ENCODE measurements at regions not wholly inside any gene's neighbourhood (a gene's known extent, or its start where the extent isn't known, plus 50 kb on each side); places are given as distances from the start of the nearest gene placed in this dataset.
A peak's percentile ranks its signal among the peaks of the same experiment; 100 is the strongest.
"Not testable (repeated sequence)": the region's sequence is repeated elsewhere in the genome, so short reads cannot be mapped to it uniquely, and the experiment has no call there.

DNA sequence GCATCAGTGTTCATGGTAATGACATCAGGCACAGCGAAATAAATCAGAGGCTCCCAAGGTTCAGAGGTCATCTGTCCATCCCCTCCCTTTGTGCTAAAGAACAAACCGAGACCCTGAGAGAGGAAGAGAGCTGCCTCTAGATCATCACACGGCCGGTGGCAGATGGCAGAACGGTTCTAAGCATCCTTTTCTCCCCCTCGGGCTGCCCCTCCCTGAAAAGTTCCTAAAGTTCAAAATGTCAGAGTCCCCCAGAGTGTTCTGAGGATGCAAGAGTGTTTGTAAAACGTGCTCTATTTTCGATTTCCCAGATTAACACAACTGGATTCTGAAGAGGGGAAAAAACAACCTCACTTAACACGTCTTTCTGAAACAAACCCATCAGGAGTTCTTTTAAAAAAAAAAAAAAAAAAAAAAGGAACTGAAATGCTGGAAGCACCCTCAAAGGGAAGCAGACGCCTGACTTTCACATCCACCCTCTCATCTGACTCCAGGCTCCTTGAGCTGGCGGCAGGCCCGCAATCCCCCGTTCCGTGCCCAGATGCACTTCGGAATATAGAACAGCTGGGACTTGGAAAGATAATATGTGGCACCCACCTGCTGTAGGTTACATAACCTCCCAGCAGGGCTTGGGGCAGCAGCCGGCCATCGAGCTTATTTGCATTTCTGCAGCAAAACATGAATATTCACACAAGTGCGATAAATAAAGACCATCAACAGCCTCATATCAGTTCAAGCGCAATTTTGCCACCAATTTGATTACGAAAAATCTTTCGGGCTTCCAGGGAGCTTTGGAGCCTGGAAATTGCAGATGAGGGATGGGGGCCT is 115.5 kb upstream of the SMURF2 start:
- Histone ChIP-seq H3K36me3 (peaks cover 0 to 8% (median 0%) of the 10 kb centered on the region in 3 donors), H3K9me3 (no peaks in the 10 kb centered on the region), H3K27me3 (peaks cover 0 to 47% of the 10 kb centered on the region in 2 donors), H3K27ac (peak overlapping the region in 2 of 4 donors; percentile 21 to 41), H3K4me1 (peaks cover 0 to 63% (median 41%) of the 10 kb centered on the region in 4 donors), H3K4me3 (peak overlapping the region; percentile 8 to 44 (median 21))
- 15 to 21% methylated on average over 21 of the region's 21 CpGs for WGBS, 2 donors
- no peak for DNase-seq (ENCODE audit: low spot score in 2 of 2)
- TF ChIP-seq POLR2A (IDR thresholded peaks at IDR 0.05) (no peak), EP300 (IDR thresholded peaks at IDR 0.05) (peak in 1 of 2 donors; percentile 8), CTCF (IDR thresholded peaks at IDR 0.05) (no peak)

DNA sequence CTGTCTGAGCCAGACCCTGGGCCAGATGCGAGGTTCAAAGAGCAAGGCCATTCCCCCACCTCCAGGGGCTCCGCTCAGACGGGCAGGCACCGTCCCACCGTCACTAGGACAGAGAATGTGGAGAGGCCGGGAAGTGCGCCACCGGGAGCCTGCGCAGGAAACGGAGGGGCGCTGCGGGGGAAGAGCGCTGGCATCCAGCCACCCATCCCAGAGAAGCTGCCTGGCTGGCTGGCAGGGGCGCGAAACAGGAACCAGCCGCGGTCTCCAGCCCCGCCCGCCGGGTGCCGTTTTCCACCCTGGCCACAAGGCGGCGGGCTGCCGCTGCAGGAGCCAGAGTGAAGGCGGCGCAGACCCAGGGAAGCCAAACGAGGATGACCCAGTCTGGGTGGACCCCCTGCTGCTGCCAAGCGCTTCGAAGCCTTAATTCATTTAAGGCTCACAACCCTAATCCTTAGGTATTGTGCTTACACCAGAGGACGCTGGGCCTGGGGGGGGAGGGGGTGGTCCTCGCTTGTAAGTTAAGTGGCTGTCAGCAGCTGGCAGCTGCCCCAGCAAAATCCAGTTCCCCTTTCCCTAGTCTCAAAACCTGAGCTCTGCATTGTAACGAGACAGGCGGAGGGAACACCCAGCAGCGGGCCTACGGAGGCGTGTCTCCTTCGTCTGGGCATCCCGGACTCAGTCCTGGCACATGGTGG is 114.8 kb upstream of the SMURF2 start:
- peak overlapping the region in 2 of 4 donors; percentile 21 to 41 for H3K27ac ChIP-seq
- TF ChIP-seq CTCF (IDR thresholded peaks at IDR 0.05), result peak; percentile 90 to 96 (median 96)
- peak in 1 of 2 donors; percentile 26 for TF ChIP-seq POLR2A (IDR thresholded peaks at IDR 0.05)
- peak in 1 of 2 donors; percentile 44 for TF ChIP-seq EP300 (IDR thresholded peaks at IDR 0.05)

DNA sequence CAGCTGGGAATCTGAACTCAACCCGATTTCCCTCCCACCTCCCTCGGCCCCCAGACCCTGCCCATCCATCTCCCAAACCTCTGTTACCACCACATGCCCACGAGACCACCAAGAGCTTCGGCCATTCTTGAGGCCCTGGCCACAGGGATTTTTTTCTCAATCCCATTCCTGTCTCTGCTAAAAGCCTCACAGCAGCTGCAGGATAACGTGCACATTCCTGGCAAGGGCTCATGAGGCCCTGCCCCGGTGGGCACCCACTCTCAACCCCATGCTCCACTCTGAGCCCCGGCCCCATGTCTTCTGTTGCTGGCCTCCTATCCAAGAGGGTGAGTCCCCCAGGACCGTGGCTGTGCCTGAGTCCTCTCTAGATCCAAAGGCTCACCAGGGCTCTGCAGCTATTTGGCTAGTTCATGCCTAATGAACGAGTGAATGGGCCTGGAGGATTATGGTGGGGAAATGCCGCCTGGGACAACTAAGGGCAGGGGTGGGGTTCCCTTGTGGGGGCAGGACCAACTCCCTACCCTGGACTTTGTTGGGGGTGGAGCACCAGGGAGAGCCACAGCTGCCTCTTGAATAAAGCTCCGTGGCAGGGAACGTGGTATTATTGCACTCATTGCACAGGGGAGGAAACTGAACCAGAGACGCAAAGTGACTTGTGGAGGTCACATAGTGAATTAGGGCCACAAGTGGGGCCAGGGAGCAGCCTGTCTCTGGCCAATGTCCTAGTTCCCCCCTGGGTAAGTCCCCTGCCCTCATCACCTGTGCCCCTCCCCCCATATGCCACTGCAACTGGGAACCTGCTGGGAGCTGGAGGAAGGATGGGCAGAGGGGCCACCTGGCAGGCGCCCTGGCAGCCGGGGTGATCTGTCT is 113.8 kb upstream of the SMURF2 start:
- no peak for DNase-seq (ENCODE audit: low spot score in 2 of 2)
- no peak for TF ChIP-seq CTCF (IDR thresholded peaks at IDR 0.05)
- TF ChIP-seq EP300 (IDR thresholded peaks at IDR 0.05), result no peak
- no peak for TF ChIP-seq POLR2A (IDR thresholded peaks at IDR 0.05)
- H3K9me3 ChIP-seq, result no peaks in the 10 kb centered on the region
- H3K4me1 ChIP-seq, result peaks cover 0 to 49% (median 35%) of the 10 kb centered on the region in 4 donors
- no peaks in the 10 kb centered on the region for H3K36me3 ChIP-seq
- no peak overlapping the region for H3K4me3 ChIP-seq
- H3K27ac ChIP-seq, result no peak overlapping the region
- 67 to 73% methylated on average over 13 to 14 of the region's 15 CpGs for WGBS, 2 donors
- peaks cover 0 to 32% of the 10 kb centered on the region in 2 donors for H3K27me3 ChIP-seq

More for the DNA sequence above, 114.8 kb upstream of the SMURF2 start:
- Histone ChIP-seq H3K4me3 (peak overlapping the region in 3 of 4 donors; percentile 8 to 44 (median 30)), H3K4me1 (peaks cover 0 to 58% (median 41%) of the 10 kb centered on the region in 4 donors), H3K27me3 (peaks cover 0 to 41% of the 10 kb centered on the region in 2 donors)
- H3K36me3 ChIP-seq, H3K9me3 ChIP-seq: not testable (repeated sequence)
- peak; percentile 51 to 66 for DNase-seq (ENCODE audit: low spot score in 2 of 2)
- 3 to 4% methylated on average over 17 to 28 of the region's 38 CpGs for WGBS, 2 donors

GRCh38 chr17:64774888-64775540 is 112.9 kb upstream of the SMURF2 start:
- no peak overlapping the region for H3K27ac ChIP-seq
- no peak overlapping the region for H3K4me3 ChIP-seq
- TF ChIP-seq CTCF (IDR thresholded peaks at IDR 0.05) (no peak), EP300 (IDR thresholded peaks at IDR 0.05) (no peak), POLR2A (IDR thresholded peaks at IDR 0.05) (no peak)
- 76 to 85% methylated on average over 10 of the region's 10 CpGs for WGBS, 2 donors
- DNase-seq (ENCODE audit: low spot score in 2 of 2), result no peak
- H3K9me3 ChIP-seq, result no peaks in the 10 kb centered on the region
- H3K4me1 ChIP-seq, result peaks cover 0 to 40% (median 26%) of the 10 kb centered on the region in 4 donors
- H3K36me3 ChIP-seq, result no peaks in the 10 kb centered on the region
- peaks cover 0 to 22% of the 10 kb centered on the region in 2 donors for H3K27me3 ChIP-seq
